ENCODE measurements at regions not wholly inside any gene's neighbourhood (a gene's known extent, or its start where the extent isn't known, plus 50 kb on each side); places are given as distances from the start of the nearest gene placed in this dataset.
A peak's percentile ranks its signal among the peaks of the same experiment; 100 is the strongest.

DNA sequence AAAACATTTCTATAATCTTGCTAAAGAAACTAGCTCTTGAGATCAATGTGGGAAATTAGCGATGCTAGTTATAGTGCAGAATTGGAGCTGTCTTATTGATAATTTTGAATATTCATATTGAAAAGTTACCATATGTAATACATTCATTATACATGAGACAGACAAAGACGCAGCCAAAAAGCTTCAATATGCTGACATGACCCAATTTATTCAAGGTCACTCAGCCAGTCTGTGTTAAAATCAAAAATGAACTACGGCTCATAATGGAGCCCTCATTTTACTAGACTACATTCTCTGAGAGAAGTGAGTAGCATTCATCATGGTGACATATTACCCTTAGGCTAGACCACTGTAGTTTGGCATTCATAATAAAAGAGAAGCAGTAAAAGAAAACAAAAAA, 107.3 kb upstream of the GABRG2 start:
- DNase-seq: no peak

GRCh38 chr5:161966564-161966963, 101.0 kb upstream of the GABRG2 start:
- peak; percentile 54 for DNase-seq

DNA sequence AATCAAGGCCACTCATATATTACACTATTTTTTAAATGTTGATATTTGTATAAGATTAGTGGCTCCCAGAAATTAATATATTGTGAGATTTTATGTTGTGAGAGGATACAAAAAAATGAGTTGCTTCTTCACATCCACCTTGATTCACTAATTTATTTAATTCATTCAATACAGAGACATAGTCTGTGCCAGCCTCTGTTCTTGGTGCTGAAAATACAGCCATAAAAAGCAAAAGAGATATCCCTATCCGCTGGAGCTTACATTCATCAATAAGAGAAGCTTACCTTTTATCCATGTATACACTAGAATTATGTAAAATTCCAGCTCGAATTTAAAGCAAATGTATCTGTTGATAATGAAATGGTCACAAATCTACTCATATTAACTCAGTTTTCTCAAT, 92.2 kb upstream of the GABRG2 start:
- no peak for DNase-seq

DNA sequence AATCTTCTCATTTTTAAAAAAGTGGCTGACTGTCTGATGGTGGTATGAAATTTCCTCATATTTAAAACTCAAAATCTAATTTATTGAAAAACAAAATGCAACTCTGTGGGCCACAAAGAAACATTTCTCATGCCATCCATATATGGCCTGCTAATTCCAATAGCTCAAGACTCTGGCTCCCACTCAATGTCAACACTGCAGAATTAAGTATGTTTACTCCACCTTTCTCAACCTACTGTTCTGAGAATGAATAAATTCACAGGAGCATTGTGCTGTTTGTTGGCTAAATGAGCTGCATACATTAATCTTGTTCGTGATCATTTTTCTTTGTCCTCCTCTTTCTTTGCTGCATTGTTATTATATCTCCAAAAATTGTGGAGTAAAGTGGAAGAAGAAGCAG, 79.5 kb upstream of the GABRG2 start:
- no peak for DNase-seq

Data from NCI-H1436 (cell line).